ENCODE measurements at regions not wholly inside any gene's neighbourhood (a gene's known extent, or its start where the extent isn't known, plus 50 kb on each side); places are given as distances from the start of the nearest gene placed in this dataset.

DNA sequence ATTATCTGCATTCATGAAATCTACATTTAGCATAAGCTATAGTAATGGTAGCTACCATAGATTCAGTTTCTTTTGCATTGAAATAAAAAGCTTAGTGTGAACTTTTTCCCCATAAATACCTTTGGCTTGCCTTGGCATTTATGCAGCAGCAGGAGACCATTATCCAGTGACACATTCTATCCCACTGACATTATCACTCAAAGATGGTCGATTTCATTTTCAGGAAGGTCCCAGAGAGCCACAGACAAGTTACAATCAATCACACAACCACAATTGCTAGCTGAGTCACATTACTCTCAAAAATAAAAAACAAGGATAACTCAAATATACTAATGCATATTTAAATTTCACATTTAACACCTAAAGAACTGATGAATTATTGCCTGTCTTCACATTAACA is 512.7 kb upstream of the CDH2 start:
- Histone ChIP-seq H3K27ac (ENCODE audit: control insufficient read depth, insufficient read depth) (no peak overlapping the region), H3K79me2 (ENCODE audit: control insufficient read depth, insufficient read depth, low read length) (no peaks in the 10 kb centered on the region), H4K20me1 (ENCODE audit: control insufficient read depth, insufficient read depth) (no peaks in the 10 kb centered on the region), H3K4me2 (ENCODE audit: control insufficient read depth, insufficient read depth) (no peak overlapping the region), H3K9me3 (replicated peaks; ENCODE audit: control insufficient read depth, insufficient read depth, low read length) (no peaks in the 10 kb centered on the region), H3K4me1 (ENCODE audit: control insufficient read depth, insufficient read depth, low read length) (no peaks in the 10 kb centered on the region), H2AFZ (ENCODE audit: control insufficient read depth, low read depth, low read length) (no peak overlapping the region), H3K36me3 (ENCODE audit: control insufficient read depth in 2 of 2, insufficient read depth in 2 of 2, low read length in 1 of 2) (no peaks in the 10 kb centered on the region), H3K4me3 (no peak overlapping the region), H3K9ac (ENCODE audit: control insufficient read depth, insufficient read depth, low read length) (no peak overlapping the region), H3K27me3 (replicated peaks in 1 of 2; ENCODE audit: control insufficient read depth in 2 of 2, insufficient read depth in 2 of 2, low read length in 1 of 2) (no peaks in the 10 kb centered on the region)
- DNase-seq (ENCODE audit: low read depth, low spot score): no peak
- CTCF ChIA-PET: interaction anchor here (1.2 kb wide), 1 partner anchor 16 kb away, joined by 3 read pairs; no protein-coding TSS in a partner anchor
- no peak for FAIRE-seq
- ATAC-seq: no peak
- intact Hi-C loops (cut with micrococcal nuclease; ENCODE audit: unreplicated experiment): no loop called here
- in situ Hi-C loops (cut with MboI): no loop called here
- 0% methylated on average over 1 of the region's 1 CpG for WGBS (ENCODE audit: insufficient coverage, insufficient replicate concordance, low lambda C conversion rate, missing lambda C conversion rate)
- RAD21 ChIA-PET (ENCODE audit: unreplicated experiment): no interaction called here
- no TSS peak for BruUV-seq (replicated peaks)
- TF ChIP-seq CBX5 (IDR thresholded peaks at IDR 0.05; ENCODE audit: low read depth) (no peak), KDM1A (IDR thresholded peaks at IDR 0.05; ENCODE audit: borderline replicate concordance) (no peak), PML (IDR thresholded peaks at IDR 0.05; ENCODE audit: low read length) (no peak)
- TF ChIP-seq, protein P1, sequence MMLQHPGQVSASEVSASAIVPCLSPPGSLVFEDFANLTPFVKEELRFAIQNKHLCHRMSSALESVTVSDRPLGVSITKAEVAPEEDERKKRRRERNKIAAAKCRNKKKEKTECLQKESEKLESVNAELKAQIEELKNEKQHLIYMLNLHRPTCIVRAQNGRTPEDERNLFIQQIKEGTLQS (IDR thresholded peaks at IDR 0.05; ENCODE audit: borderline replicate concordance, extremely low read depth, low read depth, low read length): no peak
- TF ChIP-seq, protein P2, sequence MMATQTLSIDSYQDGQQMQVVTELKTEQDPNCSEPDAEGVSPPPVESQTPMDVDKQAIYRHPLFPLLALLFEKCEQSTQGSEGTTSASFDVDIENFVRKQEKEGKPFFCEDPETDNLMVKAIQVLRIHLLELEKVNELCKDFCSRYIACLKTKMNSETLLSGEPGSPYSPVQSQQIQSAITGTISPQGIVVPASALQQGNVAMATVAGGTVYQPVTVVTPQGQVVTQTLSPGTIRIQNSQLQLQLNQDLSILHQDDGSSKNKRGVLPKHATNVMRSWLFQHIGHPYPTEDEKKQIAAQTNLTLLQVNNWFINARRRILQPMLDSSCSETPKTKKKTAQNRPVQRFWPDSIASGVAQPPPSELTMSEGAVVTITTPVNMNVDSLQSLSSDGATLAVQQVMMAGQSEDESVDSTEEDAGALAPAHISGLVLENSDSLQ (IDR thresholded peaks at IDR 0.05): no peak
- SMC1A ChIA-PET (ENCODE audit: uncharacterized antibody, unreplicated experiment): no interaction called here
- POLR2A ChIA-PET: no interaction called here

DNA sequence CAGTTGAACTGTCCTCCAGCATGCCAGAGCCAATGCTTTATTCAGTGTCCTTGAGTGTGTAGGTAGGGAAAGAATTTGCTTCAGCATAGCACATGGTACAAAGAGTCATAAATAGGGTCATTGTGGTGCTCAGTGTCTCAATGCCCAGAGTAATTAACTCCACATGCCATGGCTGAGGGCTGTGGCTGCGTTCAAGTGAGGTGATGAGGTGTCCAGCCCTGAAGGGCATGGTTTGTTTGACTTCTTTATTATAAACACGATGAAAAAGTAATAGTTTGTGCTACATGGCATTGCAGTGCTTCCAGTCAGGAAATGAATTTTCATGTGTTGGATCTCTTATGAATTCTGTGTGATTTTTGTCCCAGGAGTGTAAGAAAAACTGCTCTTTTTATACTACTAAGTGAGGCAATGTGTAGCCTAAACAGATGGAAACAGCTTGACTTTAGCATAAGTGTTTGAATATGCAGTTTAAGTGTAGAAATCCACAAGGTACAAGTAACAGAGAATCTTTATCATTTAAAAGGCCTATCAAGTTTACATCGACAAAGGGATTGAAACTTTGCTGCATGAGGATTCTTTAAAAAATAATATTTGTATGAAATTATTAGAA is 507.9 kb upstream of the CDH2 start:
- intact Hi-C loops (cut with micrococcal nuclease; ENCODE audit: unreplicated experiment) (no loop called here), in situ Hi-C loops (cut with MboI) (no loop called here)
- no peak overlapping the region for H3K9ac ChIP-seq (ENCODE audit: control insufficient read depth, insufficient read depth, low read length)
- ChIA-PET RAD21 (ENCODE audit: unreplicated experiment) (no interaction called here), CTCF (interaction anchor here (1.7 kb wide), 1 partner anchor 15 kb away, joined by 4 read pairs; no protein-coding TSS in a partner anchor), POLR2A (no interaction called here), SMC1A (ENCODE audit: uncharacterized antibody, unreplicated experiment) (no interaction called here)
- ATAC-seq: no peak
- no peaks in the 10 kb centered on the region for H3K79me2 ChIP-seq (ENCODE audit: control insufficient read depth, insufficient read depth, low read length)
- 10% methylated on average over 3 of the region's 3 CpGs for WGBS (ENCODE audit: insufficient coverage, insufficient replicate concordance, low lambda C conversion rate, missing lambda C conversion rate)
- no peaks in the 10 kb centered on the region for H3K9me3 ChIP-seq (replicated peaks; ENCODE audit: control insufficient read depth, insufficient read depth, low read length)
- no peak for DNase-seq (ENCODE audit: low read depth, low spot score)
- H3K4me3 ChIP-seq: no peak overlapping the region
- no peak for FAIRE-seq
- H3K27me3 ChIP-seq (replicated peaks in 1 of 2; ENCODE audit: control insufficient read depth in 2 of 2, insufficient read depth in 2 of 2, low read length in 1 of 2): no peaks in the 10 kb centered on the region
- no peak overlapping the region for H3K4me2 ChIP-seq (ENCODE audit: control insufficient read depth, insufficient read depth)
- no peak overlapping the region for H2AFZ ChIP-seq (ENCODE audit: control insufficient read depth, low read depth, low read length)
- BruUV-seq (replicated peaks): no TSS peak
- H4K20me1 ChIP-seq (ENCODE audit: control insufficient read depth, insufficient read depth): no peaks in the 10 kb centered on the region
- H3K27ac ChIP-seq (ENCODE audit: control insufficient read depth, insufficient read depth): no peak overlapping the region
- H3K4me1 ChIP-seq (ENCODE audit: control insufficient read depth, insufficient read depth, low read length): no peaks in the 10 kb centered on the region
- no peaks in the 10 kb centered on the region for H3K36me3 ChIP-seq (ENCODE audit: control insufficient read depth in 2 of 2, insufficient read depth in 2 of 2, low read length in 1 of 2)
- TF ChIP-seq BRCA1 (IDR thresholded peaks at IDR 0.05; ENCODE audit: low read depth, low read length) (no peak), HDAC6 (IDR thresholded peaks at IDR 0.05; ENCODE audit: unreplicated experiment) (no peak), RCOR1 (conservative IDR thresholded peaks at IDR 0.05; ENCODE audit: low read depth, low read length) (no peak)
- TF ChIP-seq, protein P3, sequence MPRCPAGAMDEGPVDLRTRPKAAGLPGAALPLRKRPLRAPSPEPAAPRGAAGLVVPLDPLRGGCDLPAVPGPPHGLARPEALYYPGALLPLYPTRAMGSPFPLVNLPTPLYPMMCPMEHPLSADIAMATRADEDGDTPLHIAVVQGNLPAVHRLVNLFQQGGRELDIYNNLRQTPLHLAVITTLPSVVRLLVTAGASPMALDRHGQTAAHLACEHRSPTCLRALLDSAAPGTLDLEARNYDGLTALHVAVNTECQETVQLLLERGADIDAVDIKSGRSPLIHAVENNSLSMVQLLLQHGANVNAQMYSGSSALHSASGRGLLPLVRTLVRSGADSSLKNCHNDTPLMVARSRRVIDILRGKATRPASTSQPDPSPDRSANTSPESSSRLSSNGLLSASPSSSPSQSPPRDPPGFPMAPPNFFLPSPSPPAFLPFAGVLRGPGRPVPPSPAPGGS (IDR thresholded peaks at IDR 0.05; ENCODE audit: borderline replicate concordance, insufficient read depth, low read depth, low read length, poor library complexity, severe bottlenecking): no peak
- TF ChIP-seq, protein P4, sequence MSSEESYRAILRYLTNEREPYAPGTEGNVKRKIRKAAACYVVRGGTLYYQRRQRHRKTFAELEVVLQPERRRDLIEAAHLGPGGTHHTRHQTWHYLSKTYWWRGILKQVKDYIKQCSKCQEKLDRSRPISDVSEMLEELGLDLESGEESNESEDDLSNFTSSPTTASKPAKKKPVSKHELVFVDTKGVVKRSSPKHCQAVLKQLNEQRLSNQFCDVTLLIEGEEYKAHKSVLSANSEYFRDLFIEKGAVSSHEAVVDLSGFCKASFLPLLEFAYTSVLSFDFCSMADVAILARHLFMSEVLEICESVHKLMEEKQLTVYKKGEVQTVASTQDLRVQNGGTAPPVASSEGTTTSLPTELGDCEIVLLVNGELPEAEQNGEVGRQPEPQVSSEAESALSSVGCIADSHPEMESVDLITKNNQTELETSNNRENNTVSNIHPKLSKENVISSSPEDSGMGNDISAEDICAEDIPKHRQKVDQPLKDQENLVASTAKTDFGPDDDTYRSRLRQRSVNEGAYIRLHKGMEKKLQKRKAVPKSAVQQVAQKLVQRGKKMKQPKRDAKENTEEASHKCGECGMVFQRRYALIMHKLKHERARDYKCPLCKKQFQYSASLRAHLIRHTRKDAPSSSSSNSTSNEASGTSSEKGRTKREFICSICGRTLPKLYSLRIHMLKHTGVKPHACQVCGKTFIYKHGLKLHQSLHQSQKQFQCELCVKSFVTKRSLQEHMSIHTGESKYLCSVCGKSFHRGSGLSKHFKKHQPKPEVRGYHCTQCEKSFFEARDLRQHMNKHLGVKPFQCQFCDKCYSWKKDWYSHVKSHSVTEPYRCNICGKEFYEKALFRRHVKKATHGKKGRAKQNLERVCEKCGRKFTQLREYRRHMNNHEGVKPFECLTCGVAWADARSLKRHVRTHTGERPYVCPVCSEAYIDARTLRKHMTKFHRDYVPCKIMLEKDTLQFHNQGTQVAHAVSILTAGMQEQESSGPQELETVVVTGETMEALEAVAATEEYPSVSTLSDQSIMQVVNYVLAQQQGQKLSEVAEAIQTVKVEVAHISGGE (CRISPR knock-in tag; IDR thresholded peaks at IDR 0.05): no peak
